ENCODE measurements at regions not wholly inside any gene's neighbourhood (a gene's known extent, or its start where the extent isn't known, plus 50 kb on each side); places are given as distances from the start of the nearest gene placed in this dataset.
A peak's percentile ranks its signal among the peaks of the same experiment; 100 is the strongest.

- no peak for DNase-seq
Observed at GRCh38 chr12:87320724-87321123, 708.5 kb downstream of the C12orf50 start.

- no peak for DNase-seq
Observed at GRCh38 chr12:87317302-87317701, 711.9 kb downstream of the C12orf50 start.

- no peak for DNase-seq
Observed at GRCh38 chr12:87311206-87311605, 718.0 kb downstream of the C12orf50 start.

- no peak for DNase-seq
Observed at GRCh38 chr12:87310126-87310525, 719.1 kb downstream of the C12orf50 start.

- DNase-seq, result no peak
Observed at GRCh38 chr12:87305481-87305880, 723.7 kb downstream of the C12orf50 start.

DNA sequence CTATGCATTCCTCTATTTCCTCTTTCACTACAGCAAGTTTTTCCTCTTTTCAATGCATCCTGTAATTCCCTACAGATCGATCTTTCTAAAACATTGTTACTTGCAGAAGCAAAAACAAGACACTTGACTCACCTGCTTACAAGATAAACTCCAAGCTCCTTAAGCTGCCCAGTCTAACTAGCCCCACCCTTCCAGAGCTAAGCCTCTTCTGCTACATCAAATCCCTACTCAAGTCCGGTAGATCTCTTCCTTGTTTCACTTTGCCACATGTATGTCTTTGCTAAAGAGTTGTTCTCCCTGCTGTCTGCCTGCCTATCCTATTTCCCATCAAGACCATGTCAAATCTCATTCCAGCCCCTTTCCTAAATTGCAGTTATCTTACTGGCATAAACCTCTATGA is 724.8 kb downstream of the C12orf50 start:
- no peak for DNase-seq

DNA sequence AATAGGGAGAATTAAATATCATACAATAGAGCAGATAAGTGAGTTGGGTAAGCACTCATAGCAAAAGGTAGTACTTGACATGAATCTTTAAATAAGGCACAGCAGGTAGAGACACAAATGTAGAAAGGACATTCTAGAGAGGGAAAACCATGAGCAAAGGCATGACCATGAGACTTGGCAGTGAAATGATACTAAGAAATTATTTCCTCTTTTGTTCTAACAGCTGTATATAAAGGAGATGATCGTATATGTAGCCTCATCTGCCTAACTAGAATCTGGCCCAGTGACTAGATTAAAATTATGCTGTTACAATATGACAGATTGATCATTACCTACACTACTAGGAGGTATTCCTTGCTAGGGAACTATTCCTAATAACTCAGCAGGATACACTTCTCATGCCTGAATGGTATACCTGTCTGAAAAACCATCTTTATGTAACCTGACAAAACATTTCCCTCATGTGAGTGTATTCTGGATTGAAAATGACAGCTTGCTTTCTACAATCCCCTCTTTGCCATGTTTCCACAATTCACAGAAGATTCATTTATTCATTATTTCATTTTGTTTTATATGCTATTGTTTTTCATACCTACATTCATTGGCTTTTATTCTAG is 725.7 kb downstream of the C12orf50 start:
- DNase-seq, result no peak

DNA sequence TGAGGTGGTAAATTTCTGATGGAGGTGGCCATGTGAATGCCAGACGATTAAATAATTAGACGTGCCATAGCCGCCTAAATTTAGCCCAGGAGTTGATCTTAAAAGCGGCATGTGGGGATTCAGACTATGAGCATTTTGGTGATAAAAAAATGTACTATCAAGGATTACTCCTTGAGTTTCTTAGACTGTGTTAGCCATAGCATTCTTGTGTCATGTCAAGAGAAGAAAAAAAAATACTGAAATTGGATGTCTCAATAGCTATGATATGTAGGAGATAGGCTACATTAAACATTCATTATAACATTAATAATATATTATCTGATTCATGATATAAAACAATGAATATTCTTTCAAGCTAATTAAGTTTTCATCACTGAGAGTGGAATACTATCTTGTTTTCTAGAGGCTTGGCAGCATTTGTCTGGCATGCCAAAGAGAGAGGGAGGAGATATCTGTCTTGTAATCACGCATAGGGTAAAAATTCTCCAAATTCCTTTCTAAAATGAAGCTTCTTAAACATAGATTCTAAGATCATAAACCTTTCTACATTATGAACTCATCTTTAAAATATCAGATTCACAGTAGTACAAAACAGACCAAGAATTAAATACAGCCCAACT is 727.0 kb downstream of the C12orf50 start:
- DNase-seq, result no peak

- no peak for DNase-seq
Observed at GRCh38 chr12:87290505-87290904, 738.7 kb downstream of the C12orf50 start.

GRCh38 chr12:87283886-87284285 is 745.3 kb downstream of the C12orf50 start:
- no peak for DNase-seq

DNA sequence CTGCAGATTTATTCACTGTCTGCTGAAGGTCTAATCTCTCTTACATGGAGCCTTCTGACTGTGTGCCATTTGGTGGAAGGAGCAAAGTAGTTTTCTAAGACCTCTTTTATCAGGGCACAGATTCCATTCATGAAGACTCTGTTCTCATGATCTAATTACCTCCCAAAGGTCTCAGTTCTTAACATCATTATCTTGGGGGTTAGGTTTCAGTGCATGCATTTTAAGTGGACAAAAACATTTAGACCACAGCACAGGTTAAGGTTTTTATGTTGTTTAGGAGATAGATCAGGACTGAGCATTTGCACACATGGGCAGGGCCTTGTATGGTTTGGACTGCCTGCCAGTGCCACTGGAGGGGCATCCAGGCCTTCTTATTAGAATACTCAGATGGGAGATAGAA is 746.1 kb downstream of the C12orf50 start:
- no peak for DNase-seq

- DNase-seq, result no peak
Observed at GRCh38 chr12:87280893-87281292, 748.3 kb downstream of the C12orf50 start.

- no peak for DNase-seq
Observed at GRCh38 chr12:87280356-87280755, 748.8 kb downstream of the C12orf50 start.

GRCh38 chr12:87274594-87275245 is 754.5 kb downstream of the C12orf50 start:
- peak; percentile 6 to 34 for DNase-seq

DNA sequence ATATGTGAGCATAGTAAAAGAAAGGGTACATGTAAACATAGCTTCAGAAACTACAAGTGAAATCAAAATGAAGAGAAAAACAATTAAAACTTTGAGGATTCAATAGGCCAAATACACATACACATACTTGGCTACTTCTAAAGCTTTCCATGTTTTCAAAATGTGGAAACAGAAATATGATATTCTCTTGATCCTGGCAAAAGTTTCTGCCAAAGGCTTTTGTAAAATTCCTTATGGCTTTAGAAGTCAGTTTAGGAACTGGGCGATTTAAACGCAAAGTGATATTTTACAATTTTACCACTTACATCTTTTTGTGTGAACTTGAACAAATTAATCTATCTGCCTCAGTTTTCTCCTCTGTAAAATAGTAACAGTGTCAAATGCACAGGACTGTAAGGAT is 756.4 kb downstream of the C12orf50 start:
- no peak for DNase-seq

- no peak for DNase-seq
Observed at GRCh38 chr12:87270919-87271318, 758.3 kb downstream of the C12orf50 start.

DNA sequence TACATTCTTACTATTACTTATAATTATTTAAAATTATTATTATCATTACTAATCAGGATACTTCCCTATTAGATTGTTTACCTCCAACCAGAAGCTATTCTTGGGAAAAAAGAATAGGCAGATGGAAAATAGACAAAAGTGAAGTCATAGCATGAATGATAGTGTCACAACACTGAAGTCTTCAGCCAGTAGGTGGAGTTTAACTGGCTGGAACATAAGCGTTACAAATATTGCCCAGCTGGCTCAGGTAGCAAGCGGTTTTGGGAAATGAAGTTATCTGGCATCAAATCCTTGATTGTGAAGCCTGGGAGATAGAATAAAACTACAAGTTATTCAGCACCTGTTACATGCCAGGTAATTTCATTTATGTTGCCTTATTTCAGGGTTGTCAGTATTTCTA is 762.9 kb downstream of the C12orf50 start:
- DNase-seq, result no peak

DNA sequence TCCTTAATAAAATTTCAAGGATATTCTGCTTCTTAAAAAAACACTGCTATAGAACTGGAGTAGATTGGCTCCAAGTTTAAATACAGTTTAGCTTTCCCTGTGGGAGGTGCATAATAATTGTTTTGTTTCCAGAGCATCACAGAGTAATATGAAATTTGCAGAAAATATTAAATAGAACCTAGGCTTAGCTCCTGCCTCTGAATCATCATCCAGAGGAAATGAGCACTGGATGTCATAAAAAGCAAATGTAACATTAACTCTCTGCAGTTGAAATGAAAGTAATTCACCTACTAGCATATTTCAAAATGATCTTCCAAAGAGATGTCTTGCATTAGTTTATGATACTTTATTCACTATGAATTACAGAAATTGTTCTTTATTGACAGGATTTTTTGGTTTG is 769.8 kb downstream of the C12orf50 start:
- no peak for DNase-seq

GRCh38 chr12:87254381-87255030 is 774.7 kb downstream of the C12orf50 start:
- DNase-seq, result no peak

DNA sequence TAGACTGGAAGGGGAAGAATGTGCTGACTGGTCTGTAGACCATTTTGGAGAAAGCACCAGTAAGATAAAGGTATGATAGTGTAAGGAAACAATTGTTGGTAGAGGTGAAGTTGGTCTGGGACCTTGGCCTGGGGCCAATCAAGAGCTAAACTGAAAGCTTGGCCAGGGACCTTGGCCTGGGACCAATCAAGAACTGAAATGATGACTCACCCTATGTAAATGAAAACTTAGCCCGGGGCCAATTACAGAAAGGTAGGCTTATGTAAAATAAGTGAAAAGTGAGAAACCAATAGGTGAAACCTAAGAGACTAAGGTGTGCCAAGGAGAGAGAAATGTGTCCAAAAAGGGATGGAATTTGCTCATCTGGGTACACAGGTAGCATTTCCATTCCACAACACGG is 776.0 kb downstream of the C12orf50 start:
- DNase-seq, result no peak

GRCh38 chr12:87246726-87247125 is 782.5 kb downstream of the C12orf50 start:
- no peak for DNase-seq

- no peak for DNase-seq
Observed at GRCh38 chr12:87238466-87238865, 790.7 kb downstream of the C12orf50 start.

- DNase-seq, result no peak
Observed at GRCh38 chr12:87234898-87235297, 794.3 kb downstream of the C12orf50 start.

DNA sequence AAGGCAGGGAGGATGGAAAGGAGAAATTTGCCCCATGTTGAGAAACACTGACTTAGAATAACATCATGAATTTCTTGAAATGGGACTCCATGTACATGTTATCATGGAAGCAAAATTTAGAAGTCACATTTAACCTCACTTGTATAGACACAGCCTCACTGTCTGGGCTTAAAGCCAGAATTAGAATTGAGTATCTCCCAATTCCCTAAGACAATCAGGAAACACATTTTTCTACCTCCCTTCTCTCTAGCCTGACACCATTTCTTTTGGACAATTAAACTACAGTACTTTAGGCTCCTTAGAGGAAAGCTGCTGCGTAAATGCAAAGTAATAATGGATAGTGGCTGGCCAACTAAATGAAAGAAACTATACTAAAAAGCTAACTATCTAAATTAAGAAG is 795.5 kb downstream of the C12orf50 start:
- no peak for DNase-seq
